Ectodermal cell (in vitro differentiated cells): ENCODE measurements at regions not wholly inside any gene's neighbourhood (a gene's known extent, or its start where the extent isn't known, plus 50 kb on each side); places are given as distances from the start of the nearest gene placed in this dataset.
"Not testable (repeated sequence)": the region's sequence is repeated elsewhere in the genome, so short reads cannot be mapped to it uniquely, and the experiment has no call there.

ENCODE experiments used
- H3K27ac ChIP-seq: 2 replicates; pipeline ENCODE4 v1.7.0; 2013; ENCODE audit warnings: mild to moderate bottlenecking, low read depth, low read length; ENCODE audit not compliant: insufficient read depth, poor library complexity, severe bottlenecking
- H3K27me3 ChIP-seq: 2 replicates; pipeline ENCODE4 v1.7.0; 2013; ENCODE audit warnings: mild to moderate bottlenecking, low read length; ENCODE audit not compliant: insufficient read depth, control insufficient read depth, poor library complexity, severe bottlenecking
- H3K36me3 ChIP-seq: one replicate; pipeline ENCODE4 v1.7.0; 2013; ENCODE audit warnings: low read length; ENCODE audit not compliant: control insufficient read depth, insufficient read depth
- H3K4me1 ChIP-seq: one replicate; pipeline ENCODE4 v1.7.0; 2013; ENCODE audit warnings: low read length; ENCODE audit not compliant: control insufficient read depth, insufficient read depth
- H3K4me3 ChIP-seq: 2 replicates; pipeline ENCODE4 v1.7.0; 2013; ENCODE audit warnings: low read depth, low read length, control low read depth; ENCODE audit not compliant: insufficient read depth
- H3K9me3 ChIP-seq: 2 replicates; pipeline ENCODE4 v1.7.0; 2013; ENCODE audit warnings: mild to moderate bottlenecking, low read length, moderate library complexity; ENCODE audit not compliant: control insufficient read depth
- WGBS, 2 experiments: methylation state at CpG; one replicate each; pipeline ENCODE4 v1.1.7; 2013; ENCODE audit warnings: missing lambda C conversion rate in 2 of 2; 5-methylcytosine and 5-hydroxymethylcytosine counted together

DNA sequence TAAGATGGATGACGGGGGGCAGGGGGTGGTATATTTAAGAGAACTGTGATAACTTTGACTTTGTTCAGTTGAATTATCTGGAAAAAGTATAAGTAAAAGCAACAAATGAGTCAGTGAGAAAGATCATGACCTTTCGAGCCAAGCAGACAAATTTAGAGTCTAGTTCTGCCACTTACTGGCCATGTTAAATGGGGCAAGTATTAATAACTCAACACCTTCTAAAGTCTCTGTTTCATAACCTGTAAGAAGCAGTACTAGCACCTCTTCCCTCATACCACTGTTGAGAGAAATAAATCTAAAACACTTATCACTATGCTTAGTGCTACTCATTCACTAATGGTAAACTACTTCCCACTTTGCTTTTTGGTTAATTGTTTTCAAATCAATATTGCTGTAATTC is 604.4 kb upstream of the LRRN3 start:
- H3K4me1 ChIP-seq: no peaks in the 10 kb centered on the region
- no peak overlapping the region for H3K4me3 ChIP-seq
- no peaks in the 10 kb centered on the region for H3K36me3 ChIP-seq
- WGBS, 2 experiments: 84 to 90% methylated on average over 2 of the region's 2 CpGs
- no peaks in the 10 kb centered on the region for H3K9me3 ChIP-seq
- H3K27me3 ChIP-seq: no peaks in the 10 kb centered on the region
- H3K27ac ChIP-seq: no peak overlapping the region

DNA sequence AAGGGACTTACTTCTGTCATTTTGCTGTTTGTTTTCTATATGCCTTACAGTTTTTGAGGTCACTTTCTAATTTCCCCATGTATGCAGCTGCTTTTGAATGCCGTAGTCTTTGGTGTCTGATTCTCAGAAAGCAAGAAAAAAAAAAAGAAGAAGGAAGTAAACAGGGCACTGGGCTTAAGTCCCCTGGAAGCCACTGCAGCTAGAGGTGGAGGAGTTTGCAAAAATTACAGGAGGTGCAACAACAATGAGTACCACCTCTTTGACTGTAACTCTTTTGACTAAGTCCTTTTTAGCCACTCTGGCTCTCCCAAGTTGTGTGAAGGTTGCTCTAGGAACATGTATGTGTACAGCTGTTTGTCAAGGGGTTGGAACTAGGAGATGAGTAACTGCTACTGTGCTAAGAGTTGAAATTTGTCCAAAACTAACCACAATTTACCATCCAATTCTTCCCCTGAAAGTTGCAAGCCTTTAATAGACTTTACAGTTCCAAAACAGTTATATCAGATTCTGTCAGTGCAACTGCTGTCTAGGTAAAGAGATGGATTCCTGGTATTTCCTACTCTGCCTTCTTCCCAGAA is 588.0 kb upstream of the LRRN3 start:
- Histone ChIP-seq H3K36me3 (no peaks in the 10 kb centered on the region), H3K4me3 (no peak overlapping the region), H3K9me3 (no peaks in the 10 kb centered on the region), H3K27me3 (no peaks in the 10 kb centered on the region), H3K27ac (no peak overlapping the region), H3K4me1 (no peaks in the 10 kb centered on the region)
- 94 to 97% methylated on average over 1 of the region's 1 CpG for WGBS, 2 experiments

DNA sequence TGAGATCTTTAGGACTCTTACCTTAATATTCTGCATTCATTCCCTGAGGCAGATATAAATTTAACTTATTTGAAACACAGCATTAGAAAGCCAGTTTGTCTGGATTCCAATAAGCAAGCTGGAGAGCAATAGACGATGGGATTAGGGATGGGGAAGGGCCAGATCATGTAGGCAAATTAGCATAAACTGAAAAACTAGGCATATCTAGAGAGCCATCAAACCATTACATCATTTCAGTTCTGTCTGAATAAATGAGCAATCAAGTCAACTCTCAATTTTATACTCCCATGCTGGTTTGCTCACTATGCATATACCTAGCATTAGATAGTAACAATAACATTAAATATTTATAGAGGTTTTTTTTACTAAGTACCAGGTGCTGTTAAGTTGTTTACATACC is 583.6 kb upstream of the LRRN3 start:
- H3K36me3 ChIP-seq: no peaks in the 10 kb centered on the region
- 100% methylated on average over 1 of the region's 1 CpG for WGBS, 2 experiments
- H3K27ac ChIP-seq: no peak overlapping the region
- no peak overlapping the region for H3K4me3 ChIP-seq
- H3K27me3 ChIP-seq: no peaks in the 10 kb centered on the region
- no peaks in the 10 kb centered on the region for H3K9me3 ChIP-seq
- H3K4me1 ChIP-seq: no peaks in the 10 kb centered on the region

DNA sequence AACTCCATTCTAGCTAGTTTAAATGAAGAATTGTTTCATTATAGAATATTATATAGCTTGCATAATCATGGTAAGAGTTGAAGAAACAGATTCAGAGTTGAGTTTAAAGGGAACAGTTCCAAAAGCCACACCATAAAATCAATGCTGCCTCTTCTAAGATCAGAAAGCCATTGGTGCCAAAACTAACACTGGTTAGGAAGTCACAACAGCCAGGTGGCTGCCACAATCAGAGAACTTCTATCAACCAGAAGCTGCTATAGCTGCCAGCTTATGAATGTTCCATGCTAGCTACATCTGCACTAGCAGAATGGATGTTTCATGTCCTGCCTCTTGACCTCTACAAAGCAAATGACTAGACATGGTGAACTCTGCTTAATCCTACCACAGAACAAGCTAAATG is 583.1 kb upstream of the LRRN3 start:
- H3K27me3 ChIP-seq: no peaks in the 10 kb centered on the region
- no peaks in the 10 kb centered on the region for H3K4me1 ChIP-seq
- H3K36me3 ChIP-seq: no peaks in the 10 kb centered on the region
- no peaks in the 10 kb centered on the region for H3K9me3 ChIP-seq
- H3K27ac ChIP-seq: no peak overlapping the region
- H3K4me3 ChIP-seq: no peak overlapping the region

DNA sequence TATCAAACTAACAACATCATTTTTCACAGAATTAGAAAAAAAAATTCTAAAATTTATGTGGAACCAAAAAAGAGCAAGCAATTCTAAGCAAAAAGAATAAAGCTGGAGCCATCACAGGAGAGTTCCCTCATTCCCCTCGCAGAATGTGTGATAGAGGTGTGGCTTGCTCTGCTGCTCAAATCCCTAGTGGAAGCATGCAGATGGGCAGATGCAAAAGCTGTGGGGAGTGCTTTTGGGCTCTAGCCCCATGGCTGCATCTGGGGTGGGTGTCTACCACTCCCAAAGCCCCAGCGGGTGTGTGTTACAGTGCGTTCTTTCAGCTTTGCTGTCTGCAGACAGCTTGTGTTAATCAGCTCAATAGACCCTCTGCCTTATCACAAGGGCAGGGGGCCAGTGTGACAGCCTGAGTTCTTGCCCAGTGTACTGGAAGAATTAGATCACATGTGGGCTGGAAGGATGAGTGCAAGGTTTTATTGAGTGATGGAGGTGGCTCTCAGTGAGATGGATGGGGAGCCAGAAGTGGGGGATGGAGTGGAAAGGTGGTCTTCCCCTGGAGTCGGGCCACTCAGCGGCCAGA is 575.9 kb upstream of the LRRN3 start:
- H3K27me3 ChIP-seq, H3K4me1 ChIP-seq, H3K36me3 ChIP-seq, H3K4me3 ChIP-seq, H3K27ac ChIP-seq, H3K9me3 ChIP-seq: not testable (repeated sequence)
- 51 to 60% methylated on average over 5 of the region's 5 CpGs for WGBS, 2 experiments

DNA sequence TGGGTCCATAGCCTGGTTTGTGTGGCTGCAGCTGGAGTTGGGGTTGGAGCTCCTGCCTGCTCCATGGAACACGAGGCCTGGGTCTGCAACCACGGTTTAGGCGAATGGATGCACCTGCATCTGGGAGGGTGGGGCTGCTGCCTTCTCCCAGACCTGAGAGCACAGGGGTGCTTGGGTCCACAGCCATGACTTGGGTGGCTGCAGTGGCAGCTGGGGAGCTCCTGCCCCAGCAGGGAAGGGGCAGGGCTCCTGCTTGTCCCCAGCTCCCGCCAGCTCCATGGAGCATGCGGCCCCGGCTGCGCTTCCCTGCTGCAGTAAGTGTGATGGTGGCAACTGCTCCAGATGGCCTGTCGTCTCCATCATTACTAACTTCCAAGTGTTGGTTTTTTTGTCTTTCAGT is 571.1 kb upstream of the LRRN3 start:
- no peak overlapping the region for H3K27ac ChIP-seq
- H3K36me3 ChIP-seq: no peaks in the 10 kb centered on the region
- no peaks in the 10 kb centered on the region for H3K9me3 ChIP-seq
- no peak overlapping the region for H3K4me3 ChIP-seq
- H3K27me3 ChIP-seq: no peaks in the 10 kb centered on the region
- 95 to 96% methylated on average over 8 of the region's 8 CpGs for WGBS, 2 experiments
- no peaks in the 10 kb centered on the region for H3K4me1 ChIP-seq

DNA sequence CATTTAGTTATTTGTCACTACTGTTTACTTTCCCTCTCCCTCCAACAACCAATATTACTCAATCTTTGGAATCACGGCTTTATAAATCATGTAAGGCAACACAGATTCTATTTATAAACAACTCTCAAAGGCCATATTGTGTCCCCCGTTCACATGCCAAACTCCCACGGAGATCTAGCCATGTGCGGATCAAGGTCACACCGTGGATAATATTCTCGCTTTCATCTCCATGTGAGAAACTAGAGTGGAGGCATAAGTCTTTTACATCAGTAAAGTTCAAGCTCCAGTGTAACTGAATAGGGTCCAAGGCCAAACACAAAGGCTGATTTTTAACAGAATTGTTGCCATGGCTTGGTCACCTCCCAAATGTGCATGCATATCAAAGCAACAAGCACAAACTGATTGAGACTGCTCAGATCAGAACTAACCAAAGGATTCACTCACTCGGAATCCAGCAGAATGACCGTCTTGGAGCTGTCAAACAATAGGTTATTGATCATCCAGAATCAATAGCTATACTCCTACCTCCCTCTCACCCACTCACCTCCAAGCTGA is 569.5 kb upstream of the LRRN3 start:
- Histone ChIP-seq H3K36me3 (no peaks in the 10 kb centered on the region), H3K9me3 (no peaks in the 10 kb centered on the region), H3K27me3 (no peaks in the 10 kb centered on the region), H3K4me3 (no peak overlapping the region), H3K27ac (no peak overlapping the region), H3K4me1 (no peaks in the 10 kb centered on the region)
- 90 to 95% methylated on average over 8 of the region's 8 CpGs for WGBS, 2 experiments

DNA sequence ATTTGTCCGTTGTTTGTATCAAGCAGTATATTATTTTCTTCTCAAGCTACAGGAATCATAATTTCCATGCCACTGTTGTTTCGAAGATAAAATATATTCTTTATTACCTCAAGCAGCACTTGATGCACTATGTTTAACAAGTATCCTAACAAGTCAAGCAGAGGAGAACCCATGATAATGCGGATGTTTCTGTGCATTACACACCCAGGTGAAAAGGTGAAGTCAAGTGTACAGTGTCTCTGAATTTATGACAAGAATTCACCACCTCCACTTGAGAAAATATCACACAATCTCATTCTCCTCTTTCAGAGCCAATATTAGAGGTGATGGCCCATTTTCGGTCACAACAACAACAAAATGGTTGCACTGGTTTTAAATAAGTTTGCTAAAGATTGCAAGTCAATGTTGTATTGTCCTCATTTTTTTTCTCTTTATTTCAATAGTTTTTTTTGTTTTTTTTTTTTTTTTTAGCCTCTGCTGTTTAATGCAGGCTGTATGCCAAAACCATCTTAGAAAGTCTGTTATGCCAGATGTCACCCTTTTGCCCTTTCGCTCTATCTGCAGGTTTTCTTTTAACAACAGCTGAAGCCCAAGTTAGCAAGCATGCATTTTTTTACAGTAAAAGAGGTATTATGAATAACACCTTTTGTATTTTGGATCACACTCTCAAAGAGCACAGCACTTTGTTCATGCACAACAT is 568.7 kb upstream of the LRRN3 start:
- Histone ChIP-seq H3K36me3 (no peaks in the 10 kb centered on the region), H3K27me3 (no peaks in the 10 kb centered on the region), H3K27ac (no peak overlapping the region), H3K4me1 (no peaks in the 10 kb centered on the region), H3K9me3 (no peaks in the 10 kb centered on the region), H3K4me3 (no peak overlapping the region)
- WGBS, 2 experiments: 74 to 79% methylated on average over 5 of the region's 5 CpGs

DNA sequence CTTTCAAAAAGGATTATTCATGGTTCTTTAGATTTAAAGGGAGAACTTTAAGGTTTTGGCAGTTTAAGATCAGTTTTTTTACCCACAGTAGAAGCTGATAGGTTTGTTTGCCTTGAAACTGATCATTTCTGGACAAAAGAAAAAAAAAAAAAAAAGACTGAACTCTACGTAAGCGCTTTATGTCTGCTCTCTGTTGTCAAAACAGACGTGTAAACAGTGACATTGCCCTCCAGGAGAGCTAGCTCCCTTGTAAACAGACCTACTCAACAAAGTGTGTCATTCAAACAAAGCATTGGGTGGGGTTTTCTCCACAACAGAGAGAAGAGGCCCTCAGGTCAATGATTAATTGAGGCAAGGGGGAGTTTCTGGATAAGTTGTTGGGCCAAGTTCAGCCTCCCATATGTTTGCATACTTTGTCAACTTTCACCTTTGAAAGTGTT is 568.1 kb upstream of the LRRN3 start:
- no peaks in the 10 kb centered on the region for H3K27me3 ChIP-seq
- no peaks in the 10 kb centered on the region for H3K9me3 ChIP-seq
- no peak overlapping the region for H3K4me3 ChIP-seq
- no peaks in the 10 kb centered on the region for H3K36me3 ChIP-seq
- no peaks in the 10 kb centered on the region for H3K4me1 ChIP-seq
- 38 to 69% methylated on average over 3 of the region's 3 CpGs for WGBS, 2 experiments
- no peak overlapping the region for H3K27ac ChIP-seq

DNA sequence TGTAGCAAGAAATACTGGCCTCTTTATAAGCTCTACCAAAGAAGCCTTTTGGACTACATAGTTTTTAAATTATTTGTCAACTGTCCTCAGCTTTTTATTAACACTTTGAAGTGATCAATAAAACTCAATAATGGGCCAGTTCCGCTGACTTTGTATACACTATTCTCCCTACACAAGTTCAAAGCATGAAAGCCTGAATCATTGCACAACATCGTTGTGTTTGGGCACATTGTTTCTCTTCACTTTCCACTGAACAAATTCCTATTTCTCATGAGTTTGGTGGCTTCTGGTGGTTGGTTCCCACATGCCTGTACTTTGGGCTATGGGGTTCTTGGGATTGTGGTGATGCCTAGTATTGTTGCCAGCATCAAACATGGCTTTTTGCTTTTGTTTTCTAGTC is 561.8 kb upstream of the LRRN3 start:
- Histone ChIP-seq H3K27ac (no peak overlapping the region), H3K4me1 (no peaks in the 10 kb centered on the region), H3K4me3 (no peak overlapping the region), H3K27me3 (no peaks in the 10 kb centered on the region), H3K36me3 (no peaks in the 10 kb centered on the region), H3K9me3 (no peaks in the 10 kb centered on the region)
- 89 to 92% methylated on average over 2 of the region's 2 CpGs for WGBS, 2 experiments
